GM10248 (cell line): ENCODE measurements at regions not wholly inside any gene's neighbourhood (a gene's known extent, or its start where the extent isn't known, plus 50 kb on each side); places are given as distances from the start of the nearest gene placed in this dataset.

Experiments
- CTCF ChIA-PET: fragments of 300-600 bp; sonication (Branson Sonifier 250); formaldehyde crosslinking; extraction: SDS; loops from one replicate; lab custom pipeline; 2021; ENCODE audit warnings: antibody characterized with exemption; lab: Yijun Ruan, JAX
- POLR2A ChIA-PET: fragments of 350-650 bp; sonication (Branson Sonifier 250); formaldehyde crosslinking; extraction: SDS; loops from one replicate; lab custom pipeline; 2020; ENCODE audit warnings: antibody characterized with exemption; lab: Yijun Ruan, JAX
- DNase-seq: peaks from one replicate; pipeline ENCODE4 v3.0.0; 2012; ENCODE audit errors: extremely low spot score
- CTCF ChIP-seq: IDR thresholded peaks from 2 replicates; pipeline ENCODE4 v1.5.1; 2012; ENCODE audit warnings: mild to moderate bottlenecking, low read depth; ENCODE audit errors: extremely low read depth, missing control alignments, control extremely low read depth

- DNase-seq, result no peak
- TF ChIP-seq CTCF, result no peak
- CTCF ChIA-PET, result no interaction called here
- POLR2A ChIA-PET, result no interaction called here
Measured at GRCh38 chr7:124440081-124440480, 325.5 kb downstream of the GPR37 start.

GRCh38 chr7:124432009-124432578 is 333.5 kb downstream of the GPR37 start:
- DNase-seq, result no peak
- TF ChIP-seq CTCF, result no peak
- ChIA-PET CTCF (no interaction called here), POLR2A (no interaction called here)

GRCh38 chr7:124429923-124430322 is 335.7 kb downstream of the GPR37 start:
- CTCF ChIA-PET, result no interaction called here
- no peak for TF ChIP-seq CTCF
- DNase-seq, result no peak
- POLR2A ChIA-PET, result no interaction called here

- no peak for TF ChIP-seq CTCF
- ChIA-PET CTCF (no interaction called here), POLR2A (no interaction called here)
- DNase-seq, result no peak
Measured at GRCh38 chr7:124428781-124429180, 336.8 kb downstream of the GPR37 start.

- no peak for DNase-seq
- no peak for TF ChIP-seq CTCF
- POLR2A ChIA-PET, result no interaction called here
- CTCF ChIA-PET, result interaction anchor here (0.7 to 1.0 kb wide), 2 partner anchors 11 to 12 kb away, joined by 3 read pairs; no protein-coding TSS in a partner anchor
Measured at GRCh38 chr7:124426621-124427020, 339.0 kb downstream of the GPR37 start.

- TF ChIP-seq CTCF, result no peak
- ChIA-PET POLR2A (no interaction called here), CTCF (no interaction called here)
- no peak for DNase-seq
Measured at GRCh38 chr7:124423863-124424262, 341.7 kb downstream of the GPR37 start.
